HepG2 (cell line): ENCODE measurements at regions not wholly inside any gene's neighbourhood (a gene's known extent, or its start where the extent isn't known, plus 50 kb on each side); places are given as distances from the start of the nearest gene placed in this dataset.

Source experiments
- ATAC-seq: fragments of 200-7000 bp; cut with Tn5 transposase; 3 replicates; pipeline ENCODE4 v1.9.1; 2020; ENCODE audit warnings: mild to moderate bottlenecking, moderate library complexity
- BruUV-seq: library from RNA; stranded (reverse); fragments of 400-500 nt; replicated peaks from 2 replicates; lab custom pipeline; 2021; lab: Mats Ljungman, UMichigan
- CTCF ChIA-PET: fragments of 300-600 bp; formaldehyde crosslinking; extraction: SDS; loops from one replicate; lab custom pipeline; 2021; ENCODE audit warnings: low total read pairs, inconsistent platforms, low intra/inter-chr PET ratio; lab: Yijun Ruan, JAX
- POLR2A ChIA-PET: fragments of 350-600 bp; sonication (Branson Sonifier 250); formaldehyde crosslinking; loops from one replicate; lab custom pipeline; 2020; ENCODE audit warnings: antibody characterized with exemption, inconsistent platforms; lab: Yijun Ruan, JAX
- DNase-seq: peaks from one replicate; pipeline ENCODE4 v3.0.0-alpha.2; 2015; ENCODE audit warnings: low spot score
- FAIRE-seq: peaks from 3 replicates; lab custom pipeline; 2011; peaks lifted over from hg19 to GRCh38; lab: Jason Lieb, UNC
- H2AFZ ChIP-seq: one replicate; pipeline ENCODE4 v1.6.1; 2011; ENCODE audit warnings: low read length, inconsistent platforms
- H3K27ac ChIP-seq: fragments of 300-600 bp; 3 replicates; pipeline ENCODE4 v1.8.0; 2011; ENCODE audit warnings: mixed run types, mild to moderate bottlenecking, mixed read lengths, low read length, inconsistent platforms; ENCODE audit not compliant: insufficient read depth; ENCODE audit errors: extremely low read length
- H3K27me3 ChIP-seq, 2 experiments: fragments of 200-600 bp in 1 of 2; 2 replicates in 1 of 2; 3 replicates in 1 of 2; pipeline versions ENCODE4 v1.6.0 to v1.8.0; 2011; ENCODE audit warnings: low read length in 2 of 2, mild to moderate bottlenecking in 2 of 2, moderate library complexity in 2 of 2, inconsistent platforms in 1 of 2; ENCODE audit not compliant: insufficient read depth in 2 of 2, control insufficient read depth in 1 of 2
- H3K36me3 ChIP-seq, 2 experiments: fragments of 200-600 bp in 1 of 2; replicated peaks in 1 of 2; 2 replicates in 1 of 2; 3 replicates in 1 of 2; pipeline versions ENCODE4 v1.5.1 to v1.8.0; 2011; ENCODE audit warnings: low read length in 2 of 2, inconsistent platforms in 1 of 2; ENCODE audit not compliant: insufficient read depth in 2 of 2, control insufficient read depth in 1 of 2
- H3K4me1 ChIP-seq: 2 replicates; pipeline ENCODE4 v1.5.1; 2012; ENCODE audit warnings: low read length, inconsistent platforms; ENCODE audit not compliant: insufficient read depth
- H3K4me2 ChIP-seq: 2 replicates; pipeline ENCODE4 v1.6.0; 2011; ENCODE audit warnings: low read depth, low read length, inconsistent platforms
- H3K4me3 ChIP-seq, 3 experiments: fragments of 200-600 bp in 1 of 3; sonication (generic), shearing (Covaris generic) in 1 of 3; replicated peaks in 1 of 3; 2 replicates each; pipeline ENCODE4 v1.5.1; 2011 to 2016; ENCODE audit warnings: low read length in 3 of 3, inconsistent platforms in 2 of 3, low read depth in 2 of 3, mild to moderate bottlenecking in 2 of 3, control low read depth in 1 of 3, mixed read lengths in 1 of 3; ENCODE audit not compliant: insufficient read depth in 1 of 3
- H3K79me2 ChIP-seq: one replicate; pipeline ENCODE4 v1.6.1; 2011; ENCODE audit warnings: low read length, inconsistent platforms; ENCODE audit not compliant: insufficient read depth
- H3K9ac ChIP-seq: 2 replicates; pipeline ENCODE4 v1.6.0; 2011; ENCODE audit warnings: mild to moderate bottlenecking, low read depth, low read length, inconsistent platforms; ENCODE audit not compliant: insufficient read depth
- H3K9me3 ChIP-seq: 2 replicates; pipeline ENCODE4 v1.5.1; 2012; ENCODE audit warnings: mild to moderate bottlenecking, low read length
- H4K20me1 ChIP-seq: 2 replicates; pipeline ENCODE4 v1.6.0; 2011; ENCODE audit warnings: inconsistent platforms, mild to moderate bottlenecking, low read length, moderate library complexity; ENCODE audit not compliant: insufficient read depth
- AKNA ChIP-seq: sonication (generic); formaldehyde crosslinking; IDR thresholded peaks from 2 replicates; pipeline ENCODE4 v1.4.0; 2020; ENCODE audit warnings: missing genetic modification reagents, borderline replicate concordance
- ATF7-NPFF ChIP-seq: sonication (generic); formaldehyde crosslinking; IDR thresholded peaks from 2 replicates; pipeline ENCODE4 v1.8.1; 2023; ENCODE audit warnings: mild to moderate bottlenecking, low read depth, missing genetic modification reagents, moderate library complexity
- CREB1 ChIP-seq, 2 experiments: fragments of 450-650 bp in 1 of 2; IDR thresholded peaks; 2 replicates each; pipeline ENCODE4 v1.6.1; 2016 to 2017; ENCODE audit warnings: control low read depth in 1 of 2, mild to moderate bottlenecking in 1 of 2, missing compliant biosample characterization in 1 of 2, missing genetic modification characterization in 1 of 2
- CREBL2 ChIP-seq: sonication (generic); formaldehyde crosslinking; IDR thresholded peaks from 2 replicates; pipeline ENCODE4 v1.8.1; 2023; ENCODE audit warnings: missing genetic modification reagents, mild to moderate bottlenecking, borderline replicate concordance
- PITX1 ChIP-seq: sonication (generic); formaldehyde crosslinking; IDR thresholded peaks from 2 replicates; pipeline ENCODE4 v1.5.1; 2020; ENCODE audit warnings: mild to moderate bottlenecking, missing genetic modification reagents
- TBP ChIP-seq: sonication (generic); formaldehyde crosslinking; IDR thresholded peaks from 2 replicates; pipeline ENCODE4 v1.5.0; 2020; ENCODE audit warnings: missing genetic modification reagents
- TGIF2 ChIP-seq: IDR thresholded peaks from 2 replicates; pipeline ENCODE4 v1.6.1; 2016; ENCODE audit warnings: control low read depth, missing compliant biosample characterization
- U2AF1 ChIP-seq: fragments of 200-400 bp; formaldehyde crosslinking; optimal IDR thresholded peaks from 2 replicates; pipeline ENCODE3; 2017; ENCODE audit warnings: mild to moderate bottlenecking, low read depth, low read length
- ZFP82 ChIP-seq: sonication (generic); formaldehyde crosslinking; IDR thresholded peaks from 2 replicates; pipeline ENCODE4 v1.5.1; 2020; ENCODE audit warnings: mild to moderate bottlenecking, missing genetic modification reagents, borderline replicate concordance
- ZNF431 ChIP-seq: sonication (generic); formaldehyde crosslinking; IDR thresholded peaks from 2 replicates; pipeline ENCODE4 v1.9.0; 2022; ENCODE audit warnings: missing genetic modification reagents, low read depth, mild to moderate bottlenecking, borderline replicate concordance
- ZNF577 ChIP-seq: sonication (generic); formaldehyde crosslinking; IDR thresholded peaks from 2 replicates; pipeline ENCODE4 v1.4.0; 2020; ENCODE audit warnings: mild to moderate bottlenecking, low read depth, missing genetic modification reagents, borderline replicate concordance
- WGBS: methylation state at CpG from one replicate; pipeline ENCODE4 v1.1.6; 2017; ENCODE audit warnings: low lambda C conversion rate; 5-methylcytosine and 5-hydroxymethylcytosine counted together
- in situ Hi-C: cut with HindIII; loops from 2 replicates; pipeline ENCODE4 v1.10.0; 2017; ENCODE audit warnings: low pct_unique_long_range_greater_than_20kb; ENCODE audit not compliant: extremely low pct_ligation_motif_present
- intact Hi-C: fragments of 100-400 bp; cut with micrococcal nuclease; formaldehyde crosslinking; loops from one replicate; pipeline ENCODE4 v1.10.0; 2022; ENCODE audit not compliant: unreplicated experiment

- Histone ChIP-seq H3K79me2 (no peaks in the 10 kb centered on the region), H3K4me1 (no peaks in the 10 kb centered on the region), H3K9ac (no peak overlapping the region), H3K9me3 (peaks cover 87% of the 10 kb centered on the region), H3K36me3 (no peaks in the 10 kb centered on the region), H3K4me3 (no peak overlapping the region), H3K27me3 (no peaks in the 10 kb centered on the region), H4K20me1 (no peaks in the 10 kb centered on the region), H3K4me2 (no peak overlapping the region), H3K27ac (no peak overlapping the region), H2AFZ (no peak overlapping the region)
- in situ Hi-C loops, result no loop called here
- DNase-seq (no peak), FAIRE-seq (no peak), ATAC-seq (no peak)
- 0% methylated on average over 3 of the region's 3 CpGs for WGBS
- ChIA-PET CTCF (no interaction called here), POLR2A (no interaction called here)
- no TSS peak for BruUV-seq
- intact Hi-C loops, result no loop called here
- no peak for TF ChIP-seq U2AF1
- TF ChIP-seq ATF7-NPFF, result no peak
- no peak for TF ChIP-seq TBP (CRISPR knock-in tag)
- TF ChIP-seq CREB1 (IDR thresholded peaks at IDR 0.05), result peak; percentile 61
- TF ChIP-seq CREB1 (CRISPR knock-in tag; IDR thresholded peaks at IDR 0.05), result no peak
Observed at GRCh38 chr17:70984873-70985272, 815.5 kb downstream of the KCNJ2 start.

- no TSS peak for BruUV-seq
- ATAC-seq (no peak), FAIRE-seq (no peak)
- TF ChIP-seq TGIF2 (CRISPR knock-in tag) (no peak), ZNF577 (no peak), PITX1 (CRISPR knock-in tag) (no peak), AKNA (no peak), CREBL2 (CRISPR knock-in tag) (no peak), ZFP82 (CRISPR knock-in tag) (no peak), ZNF431 (CRISPR knock-in tag) (no peak)
Observed at GRCh38 chr17:70987867-70988340, 818.6 kb downstream of the KCNJ2 start.

More at GRCh38 chr17:70987867-70988340, 818.6 kb downstream of the KCNJ2 start:
- ChIA-PET CTCF (no interaction called here), POLR2A (no interaction called here)
- no peak overlapping the region for H3K27ac ChIP-seq
- in situ Hi-C loops, result no loop called here
- no peaks in the 10 kb centered on the region for H4K20me1 ChIP-seq
- 4% methylated on average over 4 of the region's 4 CpGs for WGBS
- peaks cover 89% of the 10 kb centered on the region for H3K9me3 ChIP-seq
- H3K36me3 ChIP-seq, result no peaks in the 10 kb centered on the region
- no peaks in the 10 kb centered on the region for H3K27me3 ChIP-seq
- H3K4me2 ChIP-seq, result no peak overlapping the region
- H3K4me3 ChIP-seq, result no peak overlapping the region
- no peaks in the 10 kb centered on the region for H3K79me2 ChIP-seq
- no peak for DNase-seq
- no peaks in the 10 kb centered on the region for H3K4me1 ChIP-seq
- intact Hi-C loops, result no loop called here
- H2AFZ ChIP-seq, result no peak overlapping the region
- H3K9ac ChIP-seq, result no peak overlapping the region
